GM18868 (cell line): ENCODE measurements at regions not wholly inside any gene's neighbourhood (a gene's known extent, or its start where the extent isn't known, plus 50 kb on each side); places are given as distances from the start of the nearest gene placed in this dataset.
"Not testable (repeated sequence)": the region's sequence is repeated elsewhere in the genome, so short reads cannot be mapped to it uniquely, and the experiment has no call there.

ENCODE experiments used
- ATAC-seq: cut with Tn5 transposase; IDR thresholded peaks from one replicate; pipeline ENCODE4 v1.9.1; 2021; ENCODE audit warnings: mild to moderate bottlenecking, moderate library complexity; ENCODE audit not compliant: unreplicated experiment

GRCh38 chr7:152504367-152504766 lies 68.6 kb upstream of the KMT2C start:
- no peak for ATAC-seq

- ATAC-seq, result no peak
Measured at GRCh38 chr7:152502813-152503790, 67.3 kb upstream of the KMT2C start.

GRCh38 chr7:152501506-152501905 lies 65.7 kb upstream of the KMT2C start:
- ATAC-seq, result no peak

- ATAC-seq, result not testable (repeated sequence)
Measured at GRCh38 chr7:152499969-152500368, 64.2 kb upstream of the KMT2C start.

GRCh38 chr7:152495867-152496266 lies 60.1 kb upstream of the KMT2C start:
- no peak for ATAC-seq

- ATAC-seq, result no peak
Measured at GRCh38 chr7:152492952-152493351, 57.1 kb upstream of the KMT2C start.

GRCh38 chr7:152489044-152489443 lies 53.2 kb upstream of the KMT2C start:
- no peak for ATAC-seq

GRCh38 chr7:152486968-152487367 lies 51.2 kb upstream of the KMT2C start:
- ATAC-seq, result no peak

- no peak for ATAC-seq
Measured at GRCh38 chr7:152485826-152486225, 50.0 kb upstream of the KMT2C start.
